HTR-8/SVneo (cell line): ENCODE measurements at regions not wholly inside any gene's neighbourhood (a gene's known extent, or its start where the extent isn't known, plus 50 kb on each side); places are given as distances from the start of the nearest gene placed in this dataset.

ENCODE experiments used
- DNase-seq: peaks from one replicate; pipeline ENCODE4 v3.0.0; 2011; ENCODE audit warnings: low spot score, mixed read lengths; ENCODE audit not compliant: insufficient read length
- FAIRE-seq: peaks from 2 replicates; lab custom pipeline; 2011; peaks lifted over from hg19 to GRCh38; lab: Jason Lieb, UNC

- no peak for FAIRE-seq
Observed at GRCh38 chr5:40307920-40308319, 371.8 kb upstream of the PTGER4 start.

GRCh38 chr5:40306869-40307487, 372.7 kb upstream of the PTGER4 start:
- DNase-seq (no peak), FAIRE-seq (no peak)

More at GRCh38 chr5:40307920-40308319, 371.8 kb upstream of the PTGER4 start:
- no peak for DNase-seq

GRCh38 chr5:40292006-40292405, 387.7 kb upstream of the PTGER4 start:
- no peak for DNase-seq
- no peak for FAIRE-seq

- DNase-seq (peak; percentile 9), FAIRE-seq (peak; percentile 68)
Observed at GRCh38 chr5:40291338-40291737, 388.4 kb upstream of the PTGER4 start.

- peak; percentile 59 for FAIRE-seq
- DNase-seq = no peak
Observed at GRCh38 chr5:40288800-40289485, 390.8 kb upstream of the PTGER4 start.

DNA sequence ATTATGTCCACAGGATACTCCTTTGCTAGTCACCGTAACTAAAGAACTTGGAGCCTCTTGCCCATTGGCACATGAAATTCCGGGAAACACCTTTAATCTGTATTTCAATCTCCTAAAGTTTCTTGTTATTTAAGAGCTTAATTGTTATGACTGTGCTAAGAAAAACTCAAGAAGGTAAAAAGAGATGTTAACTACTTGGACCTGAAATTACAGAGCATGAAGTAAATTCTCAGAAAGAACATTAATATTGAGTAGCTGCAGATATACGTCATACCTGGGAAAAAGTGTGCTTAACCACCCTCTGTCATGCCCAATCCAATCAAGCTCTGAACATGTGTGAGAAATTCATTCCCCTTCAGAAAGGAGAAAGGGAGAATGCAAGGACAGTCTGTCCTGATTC, 394.9 kb upstream of the PTGER4 start:
- peak; percentile 63 for FAIRE-seq

DNA sequence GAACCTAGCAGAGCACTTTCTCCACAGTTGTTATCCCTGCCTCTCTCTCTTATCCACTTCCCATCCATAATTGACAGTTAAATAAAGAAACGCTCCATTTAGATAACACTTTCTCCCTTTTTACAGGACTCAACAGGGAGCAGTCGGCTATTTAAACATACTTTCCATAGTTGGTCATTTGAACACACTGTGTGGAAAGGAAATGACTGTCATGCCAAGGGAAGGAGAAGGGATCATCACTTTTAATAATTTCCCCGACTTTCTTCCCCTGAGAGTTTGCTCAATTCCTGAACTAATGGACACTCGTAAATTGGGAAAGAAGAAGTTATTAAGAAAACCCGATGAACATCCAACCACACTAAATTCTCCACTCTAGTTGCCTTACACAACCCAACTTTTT, 400.8 kb upstream of the PTGER4 start:
- no peak for FAIRE-seq
- no peak for DNase-seq

More for the DNA sequence above, 394.9 kb upstream of the PTGER4 start:
- no peak for DNase-seq

- DNase-seq = no peak
- no peak for FAIRE-seq
Observed at GRCh38 chr5:40277161-40277906, 402.4 kb upstream of the PTGER4 start.

DNA sequence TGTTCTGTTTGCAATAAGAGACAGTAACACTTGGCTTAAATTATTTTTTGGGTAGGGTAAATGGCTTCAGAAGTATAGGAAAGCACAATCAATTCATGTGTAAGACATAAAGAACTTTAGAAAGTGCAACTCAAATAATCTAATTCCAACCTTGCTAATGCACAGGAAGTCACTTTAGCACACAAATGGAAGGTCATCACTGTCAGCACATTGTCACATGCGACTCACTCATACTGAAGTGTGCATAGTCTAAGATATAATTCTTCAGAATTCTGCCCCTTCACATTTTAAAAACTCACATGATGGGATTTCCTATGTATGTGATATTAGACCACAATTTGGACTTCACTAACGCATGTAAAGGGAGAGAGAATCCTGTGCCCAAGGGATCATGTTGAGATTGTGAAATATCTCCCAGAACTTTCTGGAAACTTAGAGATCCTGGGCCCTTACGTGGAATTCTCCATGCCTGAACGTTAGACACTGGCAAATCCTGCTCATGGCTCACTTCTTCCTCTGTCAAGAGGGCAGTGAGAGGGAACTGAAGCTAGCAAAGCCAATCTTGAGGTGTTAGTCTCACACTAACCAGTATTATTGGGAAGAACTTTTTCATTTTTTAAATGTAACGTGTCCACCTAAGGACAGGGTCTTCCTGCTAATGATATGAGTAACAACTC, 403.2 kb upstream of the PTGER4 start:
- DNase-seq (no peak), FAIRE-seq (no peak)

DNA sequence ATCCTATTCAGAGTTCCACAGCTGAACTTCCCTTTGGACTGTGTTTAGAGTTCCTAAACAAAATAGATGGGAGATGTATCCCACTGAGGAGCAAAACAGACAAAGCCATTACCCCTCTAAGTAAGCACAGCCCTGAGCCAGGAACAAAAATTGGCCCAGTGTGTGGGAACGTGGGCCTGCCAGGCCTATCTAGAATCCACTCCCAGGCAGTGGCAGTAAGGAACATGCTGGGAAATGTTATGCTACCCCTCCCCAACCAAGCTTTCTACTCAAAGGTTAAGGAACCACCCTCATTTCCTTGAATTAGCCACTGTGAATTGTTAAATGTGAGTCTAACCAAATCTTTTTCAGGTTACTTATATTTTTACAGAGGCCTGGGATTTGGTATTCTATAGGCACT, 405.1 kb upstream of the PTGER4 start:
- FAIRE-seq (peak; percentile 23), DNase-seq (no peak)

DNA sequence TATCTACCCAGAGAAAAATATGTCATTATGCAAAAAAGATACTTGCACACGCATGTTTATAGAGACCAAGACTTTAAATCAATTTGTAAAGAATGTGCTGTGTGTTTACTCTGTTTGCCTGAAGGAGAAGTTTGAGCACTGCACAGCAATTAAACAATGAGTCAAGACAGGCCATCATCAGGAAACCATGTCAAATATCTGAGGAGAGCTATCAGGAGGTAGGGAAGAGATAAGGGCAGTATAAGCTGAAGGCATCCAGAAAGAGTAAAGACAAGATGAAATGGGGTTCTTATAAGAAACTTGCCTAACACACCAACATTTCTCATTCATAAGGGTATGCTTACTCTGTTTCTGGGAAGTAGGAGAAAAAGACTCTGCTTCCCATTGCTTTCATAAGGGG, 405.8 kb upstream of the PTGER4 start:
- FAIRE-seq (no peak), DNase-seq (no peak)

DNA sequence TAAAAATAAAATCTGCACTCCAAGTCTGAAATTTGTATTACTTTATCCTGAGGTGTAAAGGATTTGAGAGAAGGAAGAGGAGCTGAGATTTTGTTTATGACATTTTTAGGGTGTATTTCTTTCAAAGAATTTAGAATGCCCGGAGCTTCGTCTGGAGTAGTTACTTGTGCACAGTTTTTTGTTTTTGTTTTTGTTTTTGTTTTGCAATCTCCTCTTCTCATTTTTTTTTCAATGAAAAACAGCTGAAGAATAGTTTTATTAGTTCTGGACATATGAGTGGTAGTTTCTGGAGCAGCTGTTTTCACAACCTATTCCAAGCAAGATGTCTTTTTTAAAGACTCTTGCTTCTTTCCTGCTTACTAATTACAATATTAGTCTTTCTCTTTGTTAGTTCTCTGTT, 408.2 kb upstream of the PTGER4 start:
- no peak for FAIRE-seq

DNA sequence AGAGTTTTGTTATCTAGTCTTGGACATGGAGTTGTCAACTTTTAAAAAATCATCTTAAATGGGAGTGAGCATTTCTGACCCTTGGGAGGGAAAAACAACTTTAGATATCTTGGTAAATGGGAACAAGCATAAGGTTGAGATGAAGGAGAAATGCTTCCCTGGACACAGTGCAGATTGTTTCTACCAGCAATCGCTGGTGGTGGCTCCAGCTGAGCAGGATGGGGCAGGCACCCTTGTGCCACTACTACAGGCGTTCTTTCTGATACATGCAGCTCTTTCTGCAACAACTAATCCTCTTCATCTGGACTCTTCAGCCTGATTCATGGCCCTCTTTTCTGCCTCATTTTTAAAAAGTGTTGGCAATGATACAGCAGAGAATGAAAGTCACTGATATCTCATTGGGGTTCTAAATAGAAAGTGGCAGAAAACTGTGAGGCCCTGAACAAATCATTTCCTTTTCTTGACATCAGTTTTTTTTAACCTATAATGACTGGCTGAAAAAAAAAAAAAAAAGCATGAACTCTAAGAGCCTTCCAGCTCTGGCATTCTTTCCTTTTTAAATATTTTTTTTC, 409.4 kb upstream of the PTGER4 start:
- FAIRE-seq = no peak

More for the DNA sequence above, 408.2 kb upstream of the PTGER4 start:
- no peak for DNase-seq

DNA sequence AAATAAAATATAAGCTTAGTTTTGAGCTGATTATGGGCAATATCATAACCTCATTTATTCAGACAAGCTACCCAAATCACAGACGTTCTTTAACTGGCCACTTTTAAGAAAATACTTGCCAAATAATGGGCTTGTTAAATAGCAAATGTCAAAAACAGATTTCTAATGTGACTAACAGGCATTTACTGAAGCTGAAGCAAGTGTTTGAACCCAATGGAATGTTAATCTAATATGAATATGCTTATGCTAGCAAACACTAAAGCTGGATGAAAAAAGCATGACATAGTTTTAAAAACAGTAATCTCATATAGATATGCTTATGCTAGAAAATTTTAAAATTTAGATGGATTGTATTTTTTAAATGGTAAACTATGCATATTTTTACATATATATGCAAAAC, 411.6 kb upstream of the PTGER4 start:
- FAIRE-seq (no peak), DNase-seq (no peak)

More for the DNA sequence above, 409.4 kb upstream of the PTGER4 start:
- DNase-seq = no peak

DNA sequence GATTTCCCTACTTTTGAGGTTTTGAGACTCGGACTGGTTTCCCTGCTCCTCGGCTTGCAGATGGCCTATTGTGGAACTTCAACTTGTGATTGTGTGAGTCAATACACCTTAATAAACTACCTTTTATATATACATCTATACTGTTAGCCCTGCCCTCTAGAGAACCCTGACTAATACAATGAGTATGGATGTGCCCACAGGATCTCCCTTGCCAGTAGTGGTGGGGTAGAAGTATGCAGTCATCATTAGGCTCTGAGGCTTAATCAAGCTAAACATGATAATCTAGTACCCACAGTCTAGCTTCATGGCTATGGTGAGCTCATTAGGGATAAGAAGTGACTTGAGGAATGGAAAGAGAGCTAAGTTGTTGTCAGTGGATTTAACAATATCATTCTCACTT, 412.8 kb upstream of the PTGER4 start:
- no peak for FAIRE-seq

GRCh38 chr5:40261984-40262383, 417.7 kb upstream of the PTGER4 start:
- FAIRE-seq (no peak), DNase-seq (no peak)

More for the DNA sequence above, 412.8 kb upstream of the PTGER4 start:
- DNase-seq = no peak

DNA sequence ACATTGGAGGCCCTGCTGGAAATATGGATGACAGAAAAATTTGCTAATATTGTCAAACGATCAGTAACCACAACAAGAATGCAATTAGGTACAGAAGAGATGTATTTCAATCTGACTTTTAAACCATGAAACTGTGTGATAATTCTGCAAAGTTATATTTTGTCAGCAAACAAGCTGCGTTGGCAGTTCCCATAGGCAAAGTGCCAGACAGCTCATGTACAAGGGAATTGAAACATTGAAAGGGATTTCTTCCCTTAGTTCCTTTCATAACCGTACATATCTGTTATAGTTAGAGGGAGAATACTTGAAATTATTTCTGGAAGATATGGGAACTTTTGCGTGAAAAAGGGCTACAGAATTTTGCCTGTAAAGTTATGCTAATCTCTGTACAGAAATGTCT, 419.4 kb upstream of the PTGER4 start:
- FAIRE-seq (no peak), DNase-seq (no peak)

- DNase-seq (no peak), FAIRE-seq (peak; percentile 13)
Observed at GRCh38 chr5:40258222-40258621, 421.5 kb upstream of the PTGER4 start.

GRCh38 chr5:40240671-40241070, 439.0 kb upstream of the PTGER4 start:
- no peak for FAIRE-seq
- DNase-seq = no peak

DNA sequence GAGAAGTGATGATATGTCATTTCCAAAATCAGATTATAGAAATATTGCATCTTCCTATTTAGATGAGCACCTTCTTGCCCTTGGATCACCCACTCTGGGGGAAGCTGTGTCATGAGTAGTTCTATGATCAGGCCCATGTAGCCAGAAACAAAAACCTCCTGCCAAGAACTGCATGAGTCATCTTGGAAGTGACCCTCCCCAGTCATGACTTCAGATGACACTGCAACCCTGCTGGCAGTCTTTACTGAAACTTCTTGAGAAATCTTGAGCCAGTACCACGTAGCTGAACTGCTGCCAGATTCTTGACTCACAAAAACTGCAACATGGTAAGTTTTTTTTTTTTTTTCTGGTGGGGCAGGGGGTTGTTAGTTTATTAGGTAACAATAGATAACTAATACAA, 439.6 kb upstream of the PTGER4 start:
- DNase-seq (no peak), FAIRE-seq (peak; percentile 16)
